GM23248 (cell line): ENCODE measurements at regions not wholly inside any gene's neighbourhood (a gene's known extent, or its start where the extent isn't known, plus 50 kb on each side); places are given as distances from the start of the nearest gene placed in this dataset.

Source experiments
- DNase-seq: peaks from one replicate; pipeline ENCODE4 v3.0.0-alpha.2; 2015
- H2AFZ ChIP-seq: fragments of 200-600 bp; sonication (generic); 2 replicates; pipeline ENCODE4 v1.6.1; 2016; ENCODE audit warnings: antibody characterized with exemption
- H3F3A ChIP-seq: fragments of 200-600 bp; sonication (generic); 2 replicates; pipeline ENCODE4 v1.6.1; 2016; ENCODE audit warnings: mild to moderate bottlenecking, antibody characterized with exemption, mixed run types; ENCODE audit not compliant: insufficient read depth
- H3K27ac ChIP-seq: fragments of 200-600 bp; sonication (generic); 2 replicates; pipeline ENCODE4 v1.5.1; 2016; ENCODE audit warnings: mild to moderate bottlenecking
- H3K27me3 ChIP-seq: fragments of 200-600 bp; sonication (generic); replicated peaks from 2 replicates; pipeline ENCODE4 v1.6.1; 2016; ENCODE audit warnings: mild to moderate bottlenecking; ENCODE audit not compliant: insufficient read depth
- H3K36me3 ChIP-seq: fragments of 200-600 bp; sonication (generic); 2 replicates; pipeline ENCODE4 v1.6.1; 2016; ENCODE audit warnings: low read depth, mild to moderate bottlenecking
- H3K4me1 ChIP-seq: fragments of 200-600 bp; sonication (generic); 2 replicates; pipeline ENCODE4 v1.6.1; 2016; ENCODE audit warnings: mild to moderate bottlenecking; ENCODE audit not compliant: insufficient read depth
- H3K4me2 ChIP-seq: fragments of 200-600 bp; sonication (generic); one replicate; pipeline ENCODE4 v1.6.1; 2016; ENCODE audit warnings: mild to moderate bottlenecking; ENCODE audit not compliant: unreplicated experiment
- H3K4me3 ChIP-seq: fragments of 200-600 bp; sonication (generic); 2 replicates; pipeline ENCODE4 v1.5.1; 2016; ENCODE audit warnings: mild to moderate bottlenecking
- H3K79me2 ChIP-seq: fragments of 200-600 bp; sonication (generic); 2 replicates; pipeline ENCODE4 v1.6.1; 2016; ENCODE audit warnings: mild to moderate bottlenecking; ENCODE audit not compliant: insufficient read depth
- H3K9ac ChIP-seq: fragments of 200-600 bp; sonication (generic); 2 replicates; pipeline ENCODE4 v1.6.1; 2016; ENCODE audit warnings: mild to moderate bottlenecking
- H3K9me2 ChIP-seq: fragments of 200-600 bp; sonication (generic); 2 replicates; pipeline ENCODE4 v1.6.1; 2016; ENCODE audit warnings: mixed run types, mild to moderate bottlenecking, moderate library complexity; ENCODE audit not compliant: insufficient read depth
- H3K9me3 ChIP-seq: fragments of 200-600 bp; sonication (generic); one replicate; pipeline ENCODE4 v1.6.1; 2017; ENCODE audit warnings: low read depth
- H4K20me1 ChIP-seq: fragments of 200-600 bp; sonication (generic); 2 replicates; pipeline ENCODE4 v1.6.0; 2016; ENCODE audit not compliant: insufficient read depth
- EZH2 ChIP-seq: fragments of 200-600 bp; sonication (generic); IDR thresholded peaks from 2 replicates; pipeline ENCODE4 v1.6.1; 2018; ENCODE audit warnings: antibody characterized with exemption, mild to moderate bottlenecking; ENCODE audit not compliant: insufficient read depth, poor library complexity, severe bottlenecking
- EZH2phosphoT487 ChIP-seq: fragments of 200-600 bp; sonication (generic); IDR thresholded peaks from 2 replicates; pipeline ENCODE4 v1.6.1; 2018; ENCODE audit warnings: antibody characterized with exemption, moderate library complexity, mild to moderate bottlenecking, low read depth; ENCODE audit not compliant: insufficient read depth
- WGBS, 2 experiments: methylation state at CpG; one replicate each; pipeline ENCODE4 v1.1.6; 2015 to 2017; ENCODE audit warnings: low lambda C conversion rate in 2 of 2, low coverage in 1 of 2; ENCODE audit errors: missing lambda C conversion rate in 2 of 2; 5-methylcytosine and 5-hydroxymethylcytosine counted together
- in situ Hi-C: fragments of 300-500 bp; cut with MboI; formaldehyde crosslinking; loops from 2 replicates; pipeline ENCODE4 v1.15.0; 2020

- H3K36me3 ChIP-seq: no peaks in the 10 kb centered on the region
- DNase-seq: no peak
- H3K9ac ChIP-seq: no peak overlapping the region
- H2AFZ ChIP-seq: no peak overlapping the region
- H3K9me2 ChIP-seq: no peaks in the 10 kb centered on the region
- WGBS, 2 experiments: 95 to 98% methylated on average over 5 of the region's 5 CpGs
- no peaks in the 10 kb centered on the region for H3K79me2 ChIP-seq
- no peak overlapping the region for H3K4me3 ChIP-seq
- H3K4me1 ChIP-seq: 0 out of 2 replicates have a peak, but pooled peaks cover under 1% of the 10 kb centered on the region
- TF ChIP-seq EZH2: no peak
- TF ChIP-seq EZH2phosphoT487: no peak
- no peaks in the 10 kb centered on the region for H4K20me1 ChIP-seq
- no peaks in the 10 kb centered on the region for H3K27me3 ChIP-seq
- no peaks in the 10 kb centered on the region for H3F3A ChIP-seq
- no peak overlapping the region for H3K4me2 ChIP-seq
- in situ Hi-C loops: no loop called here
- H3K9me3 ChIP-seq: no peaks in the 10 kb centered on the region
- no peak overlapping the region for H3K27ac ChIP-seq
These were observed 170.2 kb upstream of the BET1 start for GRCh38 chr7:94174375-94174774.

DNA sequence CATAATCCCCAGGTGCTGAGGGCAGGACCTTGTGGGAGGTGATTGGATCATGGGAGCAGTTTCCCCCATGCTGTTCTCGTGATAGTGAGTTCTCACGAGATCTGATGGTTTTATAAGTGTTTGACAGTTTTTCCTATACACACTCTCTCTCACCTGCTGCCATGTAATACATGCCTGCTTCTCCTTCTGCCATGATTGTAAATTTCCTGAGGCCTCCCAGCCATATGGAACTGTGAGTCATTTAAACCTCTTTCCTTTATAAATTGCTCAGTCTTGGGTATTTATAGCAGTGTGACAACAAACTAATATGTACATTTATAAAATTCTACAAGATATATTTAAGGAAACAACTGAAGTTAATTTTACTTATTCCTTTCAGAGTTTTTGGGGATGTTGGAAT is 170.8 kb upstream of the BET1 start:
- H3F3A ChIP-seq: no peaks in the 10 kb centered on the region
- no peak overlapping the region for H3K27ac ChIP-seq
- H3K36me3 ChIP-seq: no peaks in the 10 kb centered on the region
- H3K79me2 ChIP-seq: no peaks in the 10 kb centered on the region
- H3K27me3 ChIP-seq: no peaks in the 10 kb centered on the region
- no peak overlapping the region for H2AFZ ChIP-seq
- TF ChIP-seq EZH2phosphoT487 (no peak), EZH2 (no peak)
- WGBS, 2 experiments: 92 to 100% methylated on average over 2 of the region's 2 CpGs
- H3K9me3 ChIP-seq: no peaks in the 10 kb centered on the region
- in situ Hi-C loops: no loop called here
- H3K9me2 ChIP-seq: no peaks in the 10 kb centered on the region
- H3K9ac ChIP-seq: no peak overlapping the region
- no peak overlapping the region for H3K4me2 ChIP-seq
- no peak for DNase-seq
- H3K4me3 ChIP-seq: no peak overlapping the region
- H4K20me1 ChIP-seq: no peaks in the 10 kb centered on the region
- 0 out of 2 replicates have a peak, but pooled peaks cover 3% of the 10 kb centered on the region for H3K4me1 ChIP-seq

GRCh38 chr7:94176694-94177200 is 172.6 kb upstream of the BET1 start:
- Histone ChIP-seq H3K4me2 (no peak overlapping the region), H3K4me1 (peaks cover 6% of the 10 kb centered on the region), H3K27me3 (no peaks in the 10 kb centered on the region), H3K4me3 (no peak overlapping the region), H3K36me3 (no peaks in the 10 kb centered on the region), H3K9ac (no peak overlapping the region), H3K79me2 (no peaks in the 10 kb centered on the region), H2AFZ (no peak overlapping the region), H3K9me3 (no peaks in the 10 kb centered on the region), H3K9me2 (no peaks in the 10 kb centered on the region), H3F3A (0 out of 2 replicates have a peak, but pooled peaks cover 4% of the 10 kb centered on the region), H4K20me1 (no peaks in the 10 kb centered on the region), H3K27ac (no peak overlapping the region)
- 94 to 97% methylated on average over 4 of the region's 4 CpGs for WGBS, 2 experiments
- no peak for DNase-seq
- TF ChIP-seq EZH2 (no peak), EZH2phosphoT487 (no peak)
- in situ Hi-C loops: no loop called here

DNA sequence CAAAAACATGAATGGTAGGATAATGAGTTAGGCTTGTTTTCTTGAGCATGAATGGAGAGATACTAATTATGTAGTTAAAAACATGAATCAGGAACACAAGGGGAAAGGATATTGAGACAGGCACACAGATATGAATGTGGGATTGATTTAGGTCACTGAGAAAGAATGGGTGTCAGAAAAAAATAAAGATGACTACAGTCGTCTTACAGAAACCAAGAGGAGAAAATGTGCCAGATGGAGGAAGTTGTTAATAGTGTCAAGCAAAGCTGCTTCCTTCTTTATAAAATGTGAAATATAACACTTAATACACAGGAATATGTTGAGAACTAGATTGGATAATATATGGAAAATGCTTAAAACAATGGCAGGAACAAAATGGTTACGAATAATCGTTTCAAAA is 173.3 kb upstream of the BET1 start:
- TF ChIP-seq EZH2phosphoT487: no peak
- H3K27ac ChIP-seq: no peak overlapping the region
- no peak overlapping the region for H2AFZ ChIP-seq
- H3K79me2 ChIP-seq: no peaks in the 10 kb centered on the region
- no peak for DNase-seq
- no peak overlapping the region for H3K4me2 ChIP-seq
- 84 to 89% methylated on average over 3 of the region's 3 CpGs for WGBS, 2 experiments
- H3K36me3 ChIP-seq: no peaks in the 10 kb centered on the region
- no peaks in the 10 kb centered on the region for H3K9me2 ChIP-seq
- peaks cover 8% of the 10 kb centered on the region for H3F3A ChIP-seq
- no peaks in the 10 kb centered on the region for H4K20me1 ChIP-seq
- H3K9ac ChIP-seq: no peak overlapping the region
- no peaks in the 10 kb centered on the region for H3K9me3 ChIP-seq
- H3K27me3 ChIP-seq: no peaks in the 10 kb centered on the region
- no peak overlapping the region for H3K4me3 ChIP-seq
- H3K4me1 ChIP-seq: peaks cover 13% of the 10 kb centered on the region
- in situ Hi-C loops: no loop called here

GRCh38 chr7:94178230-94178629 is 174.1 kb upstream of the BET1 start:
- in situ Hi-C loops: no loop called here
- H3K9ac ChIP-seq: no peak overlapping the region
- H3K27ac ChIP-seq: no peak overlapping the region
- no peak overlapping the region for H2AFZ ChIP-seq
- H3K4me1 ChIP-seq: peaks cover 21% of the 10 kb centered on the region
- H4K20me1 ChIP-seq: no peaks in the 10 kb centered on the region
- peaks cover 15% of the 10 kb centered on the region for H3F3A ChIP-seq
- H3K4me3 ChIP-seq: no peak overlapping the region
- DNase-seq: no peak
- H3K9me3 ChIP-seq: no peaks in the 10 kb centered on the region
- H3K79me2 ChIP-seq: no peaks in the 10 kb centered on the region
- TF ChIP-seq EZH2phosphoT487 (no peak), EZH2 (no peak)
- H3K27me3 ChIP-seq: no peaks in the 10 kb centered on the region
- no peak overlapping the region for H3K4me2 ChIP-seq
- no peaks in the 10 kb centered on the region for H3K9me2 ChIP-seq
- H3K36me3 ChIP-seq: no peaks in the 10 kb centered on the region
- WGBS, 2 experiments: 94 to 95% methylated on average over 3 of the region's 3 CpGs
